WTC11 (cell line): ENCODE measurements at regions not wholly inside any gene's neighbourhood (a gene's known extent, or its start where the extent isn't known, plus 50 kb on each side); places are given as distances from the start of the nearest gene placed in this dataset.

ENCODE experiments used
- ATAC-seq: fragments of 200-7000 bp; cut with Tn5 transposase; 2 replicates; pipeline ENCODE4 v1.10.0; 2021; ENCODE audit warnings: mild to moderate bottlenecking, moderate library complexity
- CTCF ChIA-PET: fragments of 300-600 bp; sonication (Branson Sonifier 250); formaldehyde crosslinking; loops from one replicate; lab custom pipeline; 2021; ENCODE audit warnings: antibody characterized with exemption; lab: Charles Lee
- POLR2A ChIA-PET: fragments of 350-600 bp; sonication (Branson Sonifier 250); formaldehyde crosslinking; loops from one replicate; lab custom pipeline; 2021; ENCODE audit warnings: antibody characterized with exemption; lab: Charles Lee
- DNase-seq: peaks from one replicate; pipeline ENCODE4 v3.0.0; 2021; ENCODE audit warnings: low spot score
- H3K27ac Mint-ChIP-seq: 2 replicates; pipeline ENCODE4 v1.8.0; 2021; ENCODE audit warnings: mixed read lengths
- H3K27me3 Mint-ChIP-seq: 2 replicates; pipeline ENCODE4 v1.8.0; 2021; ENCODE audit warnings: low read depth, mild to moderate bottlenecking, moderate library complexity, mixed read lengths
- H3K36me3 Mint-ChIP-seq: 2 replicates; pipeline ENCODE4 v1.8.0; 2021; ENCODE audit warnings: mixed read lengths
- H3K4me1 Mint-ChIP-seq: 2 replicates; pipeline ENCODE4 v1.8.0; 2022; ENCODE audit warnings: mixed read lengths
- H3K4me3 Mint-ChIP-seq: 2 replicates; pipeline ENCODE4 v1.8.0; 2021; ENCODE audit warnings: mild to moderate bottlenecking, moderate library complexity, mixed read lengths
- H3K9me3 Mint-ChIP-seq: 2 replicates; pipeline ENCODE4 v1.8.0; 2021; ENCODE audit warnings: mixed read lengths
- ATF1 ChIP-seq: sonication (generic); formaldehyde crosslinking; IDR thresholded peaks from 2 replicates; pipeline ENCODE4 v1.8.1; 2023; ENCODE audit warnings: mild to moderate bottlenecking, moderate library complexity, missing genetic modification reagents
- CREB1 ChIP-seq: sonication (generic); formaldehyde crosslinking; IDR thresholded peaks from 2 replicates; pipeline ENCODE4 v1.8.0; 2023; ENCODE audit warnings: mild to moderate bottlenecking, missing genetic modification reagents
- ESRRA ChIP-seq: sonication (generic); formaldehyde crosslinking; IDR thresholded peaks from 2 replicates; pipeline ENCODE4 v1.8.1; 2022; ENCODE audit warnings: mild to moderate bottlenecking, missing genetic modification reagents, borderline replicate concordance
- FOXK1 ChIP-seq: sonication (generic); formaldehyde crosslinking; IDR thresholded peaks from 2 replicates; pipeline ENCODE4 v1.8.0; 2022; ENCODE audit warnings: mild to moderate bottlenecking, moderate library complexity, missing genetic modification reagents
- GABPB1 ChIP-seq: sonication (generic); formaldehyde crosslinking; IDR thresholded peaks from 2 replicates; pipeline ENCODE4 v1.8.1; 2023; ENCODE audit warnings: mild to moderate bottlenecking, missing genetic modification reagents
- GTF2I ChIP-seq: fragments of 250-450 bp; sonication (Bioruptor Pico); conservative IDR thresholded peaks from 2 replicates; pipeline ENCODE4 v1.4.0; 2021; ENCODE audit warnings: mild to moderate bottlenecking
- HMGA2 ChIP-seq: fragments of 250-450 bp; sonication (Bioruptor Pico); IDR thresholded peaks from 2 replicates; pipeline ENCODE4 v1.4.0; 2021; ENCODE audit warnings: mild to moderate bottlenecking, moderate library complexity
- MXD4 ChIP-seq: fragments of 250-450 bp; sonication (Bioruptor Pico); IDR thresholded peaks from 2 replicates; pipeline ENCODE4 v1.8.0; 2021; ENCODE audit warnings: mild to moderate bottlenecking, moderate library complexity, borderline replicate concordance
- MYBL2 ChIP-seq: sonication (generic); formaldehyde crosslinking; IDR thresholded peaks from 2 replicates; pipeline ENCODE4 v1.8.1; 2023; ENCODE audit warnings: mild to moderate bottlenecking, moderate library complexity, missing genetic modification reagents
- NFATC4 ChIP-seq: fragments of 250-450 bp; sonication (Bioruptor Pico); IDR thresholded peaks from 2 replicates; pipeline ENCODE4 v1.9.0; 2021; ENCODE audit warnings: mild to moderate bottlenecking
- NFE2L1 ChIP-seq: sonication (generic); formaldehyde crosslinking; IDR thresholded peaks from 2 replicates; pipeline ENCODE4 v1.8.1; 2023; ENCODE audit warnings: missing genetic modification reagents
- RORB ChIP-seq: fragments of 250-450 bp; sonication (Bioruptor Pico); IDR thresholded peaks from 2 replicates; pipeline ENCODE4 v1.9.0; 2021; ENCODE audit warnings: mild to moderate bottlenecking
- SOX15 ChIP-seq: fragments of 250-450 bp; sonication (Bioruptor Pico); IDR thresholded peaks from 2 replicates; pipeline ENCODE4 v1.9.0; 2021; ENCODE audit warnings: mild to moderate bottlenecking
- TEAD1 ChIP-seq: sonication (generic); formaldehyde crosslinking; IDR thresholded peaks from 2 replicates; pipeline ENCODE4 v1.8.0; 2022; ENCODE audit warnings: mild to moderate bottlenecking, missing genetic modification reagents
- ZNF121 ChIP-seq: sonication (generic); formaldehyde crosslinking; IDR thresholded peaks from 2 replicates; pipeline ENCODE4 v1.8.0; 2023; ENCODE audit warnings: missing genetic modification reagents
- ZNF263 ChIP-seq: sonication (generic); formaldehyde crosslinking; IDR thresholded peaks from 2 replicates; pipeline ENCODE4 v1.8.1; 2022; ENCODE audit warnings: low read depth, mild to moderate bottlenecking, moderate library complexity, missing genetic modification reagents
- ZNF416 ChIP-seq: fragments of 250-450 bp; sonication (Bioruptor Pico); IDR thresholded peaks from 2 replicates; pipeline ENCODE4 v1.9.0; 2021; ENCODE audit warnings: mild to moderate bottlenecking, inconsistent platforms
- TF ChIP-seq, protein P1 (sequence below): sonication (generic); formaldehyde crosslinking; IDR thresholded peaks from 2 replicates; pipeline ENCODE4 v1.8.1; 2023; ENCODE audit warnings: mild to moderate bottlenecking, moderate library complexity, missing genetic modification reagents
- TF ChIP-seq, protein P2 (sequence below): sonication (generic); formaldehyde crosslinking; IDR thresholded peaks from 2 replicates; pipeline ENCODE4 v1.8.0; 2022; ENCODE audit warnings: mild to moderate bottlenecking, missing genetic modification reagents
- TF ChIP-seq, protein P3 (sequence below): sonication (generic); formaldehyde crosslinking; IDR thresholded peaks from 2 replicates; pipeline ENCODE4 v1.8.1; 2023; ENCODE audit warnings: mild to moderate bottlenecking, missing genetic modification reagents, moderate library complexity
- TF ChIP-seq, protein P4 (sequence below): sonication (generic); formaldehyde crosslinking; IDR thresholded peaks from 2 replicates; pipeline ENCODE4 v1.8.0; 2022; ENCODE audit warnings: mild to moderate bottlenecking, missing genetic modification reagents
- TF ChIP-seq, protein P5 (sequence below): fragments of 250-450 bp; sonication (Bioruptor Pico); IDR thresholded peaks from 2 replicates; pipeline ENCODE4 v2.1.2; 2022; ENCODE audit warnings: mild to moderate bottlenecking, moderate library complexity
- TF ChIP-seq, protein P6 (sequence below): fragments of 250-450 bp; sonication (Bioruptor Pico); IDR thresholded peaks from 2 replicates; pipeline ENCODE4 v1.9.0; 2021; ENCODE audit warnings: mild to moderate bottlenecking

DNA sequence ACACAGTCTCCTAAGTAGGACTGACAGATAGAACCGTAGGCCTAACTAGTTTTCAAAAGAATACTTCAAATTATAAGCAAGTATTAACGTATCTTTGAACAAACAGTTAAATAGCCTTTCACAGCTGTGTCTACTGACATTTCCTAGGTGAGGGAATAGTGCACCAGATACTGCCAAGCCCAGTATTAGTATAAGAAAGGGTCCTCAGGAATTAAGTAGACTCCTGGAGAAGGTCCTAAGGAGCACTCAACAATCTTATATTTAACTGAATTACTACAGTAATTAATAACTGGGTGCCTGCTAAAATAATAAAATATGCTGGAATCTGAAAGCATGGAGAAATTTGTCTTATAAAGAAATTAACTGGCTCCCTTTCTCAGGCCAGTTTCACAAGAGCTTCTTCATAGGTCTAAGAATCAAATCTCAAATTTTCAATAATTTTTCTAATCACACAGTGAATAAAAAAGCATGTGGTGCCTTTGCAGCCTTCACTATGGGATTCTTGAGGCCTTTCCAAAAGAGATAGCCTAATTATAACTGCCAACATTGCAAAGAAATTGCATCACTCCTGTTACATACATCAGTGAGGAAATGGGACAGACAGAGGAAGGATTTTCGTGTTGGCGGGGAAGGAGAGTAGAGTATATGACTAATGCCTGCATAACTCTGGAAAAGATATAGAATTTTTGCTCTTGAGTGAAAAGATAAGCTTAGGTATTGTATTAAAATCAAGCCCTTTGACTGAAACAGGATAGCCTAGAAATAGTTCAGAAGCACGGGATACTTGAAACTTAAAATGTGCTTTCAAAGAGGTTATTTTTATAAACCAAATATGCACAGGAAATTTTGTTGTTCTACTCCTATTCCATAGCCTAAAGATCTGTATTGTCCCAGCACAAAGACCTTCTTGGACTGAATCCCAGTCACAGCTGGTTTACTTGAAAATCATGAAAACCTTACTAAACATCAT is 228.6 kb upstream of the STK17B start:
- ATAC-seq = no peak
- H3K9me3 Mint-ChIP-seq = peaks cover 3% of the 10 kb centered on the region; the same call in 1 of the 2 replicates
- no peak overlapping the region for H3K27ac Mint-ChIP-seq
- H3K27me3 Mint-ChIP-seq = no peaks in the 10 kb centered on the region
- ChIA-PET CTCF (interaction anchor here (1.2 kb wide), 1 partner anchor 63 kb away, joined by 4 read pairs; no protein-coding TSS in a partner anchor), POLR2A (no interaction called here)
- TF ChIP-seq, protein P1, sequence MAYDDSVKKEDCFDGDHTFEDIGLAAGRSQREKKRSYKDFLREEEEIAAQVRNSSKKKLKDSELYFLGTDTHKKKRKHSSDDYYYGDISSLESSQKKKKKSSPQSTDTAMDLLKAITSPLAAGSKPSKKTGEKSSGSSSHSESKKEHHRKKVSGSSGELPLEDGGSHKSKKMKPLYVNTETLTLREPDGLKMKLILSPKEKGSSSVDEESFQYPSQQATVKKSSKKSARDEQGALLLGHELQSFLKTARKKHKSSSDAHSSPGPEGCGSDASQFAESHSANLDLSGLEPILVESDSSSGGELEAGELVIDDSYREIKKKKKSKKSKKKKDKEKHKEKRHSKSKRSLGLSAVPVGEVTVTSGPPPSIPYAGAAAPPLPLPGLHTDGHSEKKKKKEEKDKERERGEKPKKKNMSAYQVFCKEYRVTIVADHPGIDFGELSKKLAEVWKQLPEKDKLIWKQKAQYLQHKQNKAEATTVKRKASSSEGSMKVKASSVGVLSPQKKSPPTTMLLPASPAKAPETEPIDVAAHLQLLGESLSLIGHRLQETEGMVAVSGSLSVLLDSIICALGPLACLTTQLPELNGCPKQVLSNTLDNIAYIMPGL (CRISPR knock-in tag) = no peak
- peak; percentile 85 for TF ChIP-seq GABPB1 (CRISPR knock-in tag)
- H3K4me1 Mint-ChIP-seq = peaks cover 6% of the 10 kb centered on the region
- no peak overlapping the region for H3K4me3 Mint-ChIP-seq
- DNase-seq = no peak
- no peaks in the 10 kb centered on the region for H3K36me3 Mint-ChIP-seq

DNA sequence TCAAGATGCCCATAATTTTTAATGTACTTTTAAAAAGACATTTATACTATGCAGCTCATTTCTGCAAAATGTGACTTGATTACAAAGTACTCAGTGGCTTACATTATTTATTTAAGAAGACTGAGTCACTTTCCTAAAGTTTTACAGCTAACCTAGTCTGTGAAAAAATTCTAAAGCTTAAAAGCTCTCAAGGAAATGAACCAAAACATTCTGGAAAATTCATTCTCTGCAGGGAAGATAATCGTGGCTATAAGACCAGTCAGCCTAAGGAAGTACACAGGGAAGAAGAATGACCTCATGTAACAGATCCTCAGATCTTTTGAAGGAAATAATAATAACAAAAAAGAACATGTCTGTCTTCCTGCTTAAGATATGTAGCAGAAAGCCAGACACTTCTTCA is 232.1 kb upstream of the STK17B start:
- ATAC-seq (no peak), DNase-seq (no peak)
- Mint-ChIP-seq H3K27ac (no peak overlapping the region), H3K27me3 (no peaks in the 10 kb centered on the region), H3K4me1 (peaks cover 6% of the 10 kb centered on the region), H3K4me3 (no peak overlapping the region), H3K36me3 (no peaks in the 10 kb centered on the region), H3K9me3 (no peaks in the 10 kb centered on the region)
- POLR2A ChIA-PET = no interaction called here
- CTCF ChIA-PET = interaction anchor here (1.2 kb wide), 1 partner anchor 50 kb away, joined by 3 read pairs; no protein-coding TSS in a partner anchor
- no peak for TF ChIP-seq MYBL2 (CRISPR knock-in tag)
- TF ChIP-seq HMGA2 (CRISPR knock-in tag) = no peak
- TF ChIP-seq TEAD1 (CRISPR knock-in tag) = no peak

DNA sequence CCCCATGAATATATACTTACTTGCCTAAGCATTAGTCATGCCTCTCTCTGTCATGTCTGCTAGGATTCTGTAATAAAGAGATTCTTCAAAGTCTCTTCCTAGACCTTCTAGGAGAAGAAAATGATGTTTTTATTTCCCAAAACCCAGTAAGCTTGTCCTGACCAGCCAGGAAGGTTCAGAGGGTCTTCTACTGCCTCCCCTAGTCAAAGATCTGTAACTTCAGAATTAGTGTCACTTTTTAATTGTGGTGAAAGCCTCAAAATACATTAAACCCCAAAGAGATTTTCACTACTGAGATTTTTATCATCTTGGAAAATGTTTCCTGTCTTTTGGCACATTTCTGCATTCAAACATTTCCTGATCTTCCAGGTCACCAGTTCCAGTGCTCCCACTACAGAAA is 232.9 kb upstream of the STK17B start:
- Mint-ChIP-seq H3K27me3 (no peaks in the 10 kb centered on the region), H3K36me3 (no peaks in the 10 kb centered on the region), H3K4me1 (peaks cover 3% of the 10 kb centered on the region), H3K9me3 (no peaks in the 10 kb centered on the region), H3K27ac (no peak overlapping the region), H3K4me3 (no peak overlapping the region)
- ATAC-seq (no peak), DNase-seq (no peak)
- CTCF ChIA-PET = interaction anchor here (0.9 to 1.2 kb wide), 2 partner anchors 23 to 49 kb away, joined by 3 to 4 read pairs; no protein-coding TSS in a partner anchor
- no peak for TF ChIP-seq MXD4 (CRISPR knock-in tag)
- no peak for TF ChIP-seq ATF1 (CRISPR knock-in tag)
- TF ChIP-seq, protein P2, sequence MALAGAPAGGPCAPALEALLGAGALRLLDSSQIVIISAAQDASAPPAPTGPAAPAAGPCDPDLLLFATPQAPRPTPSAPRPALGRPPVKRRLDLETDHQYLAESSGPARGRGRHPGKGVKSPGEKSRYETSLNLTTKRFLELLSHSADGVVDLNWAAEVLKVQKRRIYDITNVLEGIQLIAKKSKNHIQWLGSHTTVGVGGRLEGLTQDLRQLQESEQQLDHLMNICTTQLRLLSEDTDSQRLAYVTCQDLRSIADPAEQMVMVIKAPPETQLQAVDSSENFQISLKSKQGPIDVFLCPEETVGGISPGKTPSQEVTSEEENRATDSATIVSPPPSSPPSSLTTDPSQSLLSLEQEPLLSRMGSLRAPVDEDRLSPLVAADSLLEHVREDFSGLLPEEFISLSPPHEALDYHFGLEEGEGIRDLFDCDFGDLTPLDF (CRISPR knock-in tag) = no peak
- no peak for TF ChIP-seq GTF2I (CRISPR knock-in tag)
- no peak for TF ChIP-seq NFE2L1 (CRISPR knock-in tag)
- TF ChIP-seq, protein P3, sequence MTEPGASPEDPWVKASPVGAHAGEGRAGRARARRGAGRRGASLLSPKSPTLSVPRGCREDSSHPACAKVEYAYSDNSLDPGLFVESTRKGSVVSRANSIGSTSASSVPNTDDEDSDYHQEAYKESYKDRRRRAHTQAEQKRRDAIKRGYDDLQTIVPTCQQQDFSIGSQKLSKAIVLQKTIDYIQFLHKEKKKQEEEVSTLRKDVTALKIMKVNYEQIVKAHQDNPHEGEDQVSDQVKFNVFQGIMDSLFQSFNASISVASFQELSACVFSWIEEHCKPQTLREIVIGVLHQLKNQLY (CRISPR knock-in tag) = no peak
- TF ChIP-seq ZNF121 (CRISPR knock-in tag) = no peak
- no peak for TF ChIP-seq NFATC4 (CRISPR knock-in tag)
- TF ChIP-seq ESRRA (CRISPR knock-in tag) = no peak
- TF ChIP-seq, protein P4, sequence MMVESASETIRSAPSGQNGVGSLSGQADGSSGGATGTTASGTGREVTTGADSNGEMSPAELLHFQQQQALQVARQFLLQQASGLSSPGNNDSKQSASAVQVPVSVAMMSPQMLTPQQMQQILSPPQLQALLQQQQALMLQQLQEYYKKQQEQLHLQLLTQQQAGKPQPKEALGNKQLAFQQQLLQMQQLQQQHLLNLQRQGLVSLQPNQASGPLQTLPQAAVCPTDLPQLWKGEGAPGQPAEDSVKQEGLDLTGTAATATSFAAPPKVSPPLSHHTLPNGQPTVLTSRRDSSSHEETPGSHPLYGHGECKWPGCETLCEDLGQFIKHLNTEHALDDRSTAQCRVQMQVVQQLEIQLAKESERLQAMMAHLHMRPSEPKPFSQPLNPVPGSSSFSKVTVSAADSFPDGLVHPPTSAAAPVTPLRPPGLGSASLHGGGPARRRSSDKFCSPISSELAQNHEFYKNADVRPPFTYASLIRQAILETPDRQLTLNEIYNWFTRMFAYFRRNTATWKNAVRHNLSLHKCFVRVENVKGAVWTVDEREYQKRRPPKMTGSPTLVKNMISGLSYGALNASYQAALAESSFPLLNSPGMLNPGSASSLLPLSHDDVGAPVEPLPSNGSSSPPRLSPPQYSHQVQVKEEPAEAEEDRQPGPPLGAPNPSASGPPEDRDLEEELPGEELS (CRISPR knock-in tag) = no peak
- TF ChIP-seq RORB (CRISPR knock-in tag) = no peak
- no peak for TF ChIP-seq SOX15 (CRISPR knock-in tag)
- TF ChIP-seq ZNF416 (CRISPR knock-in tag) = no peak
- TF ChIP-seq, protein P5, sequence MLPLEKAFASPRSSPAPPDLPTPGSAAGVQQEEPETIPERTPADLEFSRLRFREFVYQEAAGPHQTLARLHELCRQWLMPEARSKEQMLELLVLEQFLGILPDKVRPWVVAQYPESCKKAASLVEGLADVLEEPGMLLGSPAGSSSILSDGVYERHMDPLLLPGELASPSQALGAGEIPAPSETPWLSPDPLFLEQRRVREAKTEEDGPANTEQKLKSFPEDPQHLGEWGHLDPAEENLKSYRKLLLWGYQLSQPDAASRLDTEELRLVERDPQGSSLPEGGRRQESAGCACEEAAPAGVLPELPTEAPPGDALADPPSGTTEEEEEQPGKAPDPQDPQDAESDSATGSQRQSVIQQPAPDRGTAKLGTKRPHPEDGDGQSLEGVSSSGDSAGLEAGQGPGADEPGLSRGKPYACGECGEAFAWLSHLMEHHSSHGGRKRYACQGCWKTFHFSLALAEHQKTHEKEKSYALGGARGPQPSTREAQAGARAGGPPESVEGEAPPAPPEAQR (CRISPR knock-in tag) = no peak
- TF ChIP-seq ZNF263 (CRISPR knock-in tag) = no peak
- TF ChIP-seq, protein P6, sequence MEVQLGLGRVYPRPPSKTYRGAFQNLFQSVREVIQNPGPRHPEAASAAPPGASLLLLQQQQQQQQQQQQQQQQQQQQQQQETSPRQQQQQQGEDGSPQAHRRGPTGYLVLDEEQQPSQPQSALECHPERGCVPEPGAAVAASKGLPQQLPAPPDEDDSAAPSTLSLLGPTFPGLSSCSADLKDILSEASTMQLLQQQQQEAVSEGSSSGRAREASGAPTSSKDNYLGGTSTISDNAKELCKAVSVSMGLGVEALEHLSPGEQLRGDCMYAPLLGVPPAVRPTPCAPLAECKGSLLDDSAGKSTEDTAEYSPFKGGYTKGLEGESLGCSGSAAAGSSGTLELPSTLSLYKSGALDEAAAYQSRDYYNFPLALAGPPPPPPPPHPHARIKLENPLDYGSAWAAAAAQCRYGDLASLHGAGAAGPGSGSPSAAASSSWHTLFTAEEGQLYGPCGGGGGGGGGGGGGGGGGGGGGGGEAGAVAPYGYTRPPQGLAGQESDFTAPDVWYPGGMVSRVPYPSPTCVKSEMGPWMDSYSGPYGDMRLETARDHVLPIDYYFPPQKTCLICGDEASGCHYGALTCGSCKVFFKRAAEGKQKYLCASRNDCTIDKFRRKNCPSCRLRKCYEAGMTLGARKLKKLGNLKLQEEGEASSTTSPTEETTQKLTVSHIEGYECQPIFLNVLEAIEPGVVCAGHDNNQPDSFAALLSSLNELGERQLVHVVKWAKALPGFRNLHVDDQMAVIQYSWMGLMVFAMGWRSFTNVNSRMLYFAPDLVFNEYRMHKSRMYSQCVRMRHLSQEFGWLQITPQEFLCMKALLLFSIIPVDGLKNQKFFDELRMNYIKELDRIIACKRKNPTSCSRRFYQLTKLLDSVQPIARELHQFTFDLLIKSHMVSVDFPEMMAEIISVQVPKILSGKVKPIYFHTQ (CRISPR knock-in tag) = no peak
- no peak for TF ChIP-seq FOXK1 (CRISPR knock-in tag)
- TF ChIP-seq CREB1 (CRISPR knock-in tag) = no peak
- POLR2A ChIA-PET = interaction anchor here (0.7 kb wide), 1 partner anchor 247 kb away, joined by 3 read pairs; no protein-coding TSS in a partner anchor
